DMS53 treated with DMSO at 0.1 percent for 48 hours (cell line): ENCODE measurements at regions not wholly inside any gene's neighbourhood (a gene's known extent, or its start where the extent isn't known, plus 50 kb on each side); places are given as distances from the start of the nearest gene placed in this dataset.

Experiments used
- DNase-seq: peaks from one replicate; lab custom pipeline; 2025; ENCODE audit not compliant: unreplicated experiment; lab: John Stamatoyannopoulos, UW

GRCh38 chr14:71687166-71687831, 244.9 kb upstream of the RGS6 start:
- DNase-seq, result no peak

- no peak for DNase-seq
Measured at GRCh38 chr14:71688576-71688975, 243.7 kb upstream of the RGS6 start.

GRCh38 chr14:71690478-71690877, 241.8 kb upstream of the RGS6 start:
- DNase-seq, result no peak

- no peak for DNase-seq
Measured at GRCh38 chr14:71692496-71692895, 239.7 kb upstream of the RGS6 start.

GRCh38 chr14:71693381-71693780, 238.8 kb upstream of the RGS6 start:
- DNase-seq, result no peak

GRCh38 chr14:71694591-71695530, 237.4 kb upstream of the RGS6 start:
- no peak for DNase-seq

GRCh38 chr14:71695611-71696350, 236.4 kb upstream of the RGS6 start:
- no peak for DNase-seq

- DNase-seq, result no peak
Measured at GRCh38 chr14:71698027-71698426, 234.2 kb upstream of the RGS6 start.

- DNase-seq, result no peak
Measured at GRCh38 chr14:71698673-71699072, 233.6 kb upstream of the RGS6 start.

GRCh38 chr14:71701990-71702389, 230.2 kb upstream of the RGS6 start:
- no peak for DNase-seq

GRCh38 chr14:71702786-71703185, 229.4 kb upstream of the RGS6 start:
- DNase-seq, result no peak

- no peak for DNase-seq
Measured at GRCh38 chr14:71703477-71703876, 228.8 kb upstream of the RGS6 start.

GRCh38 chr14:71704210-71704609, 228.0 kb upstream of the RGS6 start:
- DNase-seq, result no peak

GRCh38 chr14:71705460-71705859, 226.8 kb upstream of the RGS6 start:
- DNase-seq, result no peak

- DNase-seq, result no peak
Measured at GRCh38 chr14:71709076-71709475, 223.2 kb upstream of the RGS6 start.

- DNase-seq, result no peak
Measured at GRCh38 chr14:71709987-71710386, 222.2 kb upstream of the RGS6 start.

- DNase-seq, result no peak
Measured at GRCh38 chr14:71711125-71711524, 221.1 kb upstream of the RGS6 start.

- no peak for DNase-seq
Measured at GRCh38 chr14:71711619-71712018, 220.6 kb upstream of the RGS6 start.

GRCh38 chr14:71712478-71712877, 219.8 kb upstream of the RGS6 start:
- DNase-seq, result no peak

- DNase-seq, result no peak
Measured at GRCh38 chr14:71713016-71713415, 219.2 kb upstream of the RGS6 start.

- DNase-seq, result no peak
Measured at GRCh38 chr14:71713451-71713850, 218.8 kb upstream of the RGS6 start.

- no peak for DNase-seq
Measured at GRCh38 chr14:71714225-71714624, 218.0 kb upstream of the RGS6 start.
